PFSK-1 (cell line): ENCODE measurements at regions not wholly inside any gene's neighbourhood (a gene's known extent, or its start where the extent isn't known, plus 50 kb on each side); places are given as distances from the start of the nearest gene placed in this dataset.

Source experiments
- TAF1 ChIP-seq: IDR thresholded peaks from 2 replicates; pipeline ENCODE4 v1.6.1; 2012; ENCODE audit warnings: low read length, control low read depth, borderline replicate concordance; ENCODE audit not compliant: insufficient read depth
- TF ChIP-seq, protein P1 (sequence below), 2 experiments: IDR thresholded peaks; 2 replicates each; pipeline versions ENCODE4 v1.6.1 to v1.8.0; 2011 to 2012; ENCODE audit warnings: low read depth in 2 of 2, low read length in 2 of 2, control low read depth in 1 of 2, inconsistent platforms in 1 of 2, mild to moderate bottlenecking in 1 of 2, moderate library complexity in 1 of 2; ENCODE audit not compliant: insufficient read depth in 1 of 2

GRCh38 chr2:221135699-221136098 lies 436.4 kb downstream of the EPHA4 start:
- TF ChIP-seq TAF1: no peak
- TF ChIP-seq, protein P1, sequence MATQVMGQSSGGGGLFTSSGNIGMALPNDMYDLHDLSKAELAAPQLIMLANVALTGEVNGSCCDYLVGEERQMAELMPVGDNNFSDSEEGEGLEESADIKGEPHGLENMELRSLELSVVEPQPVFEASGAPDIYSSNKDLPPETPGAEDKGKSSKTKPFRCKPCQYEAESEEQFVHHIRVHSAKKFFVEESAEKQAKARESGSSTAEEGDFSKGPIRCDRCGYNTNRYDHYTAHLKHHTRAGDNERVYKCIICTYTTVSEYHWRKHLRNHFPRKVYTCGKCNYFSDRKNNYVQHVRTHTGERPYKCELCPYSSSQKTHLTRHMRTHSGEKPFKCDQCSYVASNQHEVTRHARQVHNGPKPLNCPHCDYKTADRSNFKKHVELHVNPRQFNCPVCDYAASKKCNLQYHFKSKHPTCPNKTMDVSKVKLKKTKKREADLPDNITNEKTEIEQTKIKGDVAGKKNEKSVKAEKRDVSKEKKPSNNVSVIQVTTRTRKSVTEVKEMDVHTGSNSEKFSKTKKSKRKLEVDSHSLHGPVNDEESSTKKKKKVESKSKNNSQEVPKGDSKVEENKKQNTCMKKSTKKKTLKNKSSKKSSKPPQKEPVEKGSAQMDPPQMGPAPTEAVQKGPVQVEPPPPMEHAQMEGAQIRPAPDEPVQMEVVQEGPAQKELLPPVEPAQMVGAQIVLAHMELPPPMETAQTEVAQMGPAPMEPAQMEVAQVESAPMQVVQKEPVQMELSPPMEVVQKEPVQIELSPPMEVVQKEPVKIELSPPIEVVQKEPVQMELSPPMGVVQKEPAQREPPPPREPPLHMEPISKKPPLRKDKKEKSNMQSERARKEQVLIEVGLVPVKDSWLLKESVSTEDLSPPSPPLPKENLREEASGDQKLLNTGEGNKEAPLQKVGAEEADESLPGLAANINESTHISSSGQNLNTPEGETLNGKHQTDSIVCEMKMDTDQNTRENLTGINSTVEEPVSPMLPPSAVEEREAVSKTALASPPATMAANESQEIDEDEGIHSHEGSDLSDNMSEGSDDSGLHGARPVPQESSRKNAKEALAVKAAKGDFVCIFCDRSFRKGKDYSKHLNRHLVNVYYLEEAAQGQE (IDR thresholded peaks at IDR 0.05; ENCODE audit: insufficient read depth in 1 of 2, low read depth in 2 of 2, low read length in 2 of 2): no peak
